UCSD-AML1 (cell line): ENCODE measurements at regions not wholly inside any gene's neighbourhood (a gene's known extent, or its start where the extent isn't known, plus 50 kb on each side); places are given as distances from the start of the nearest gene placed in this dataset.

Source experiments
- DNase-seq: peaks from one replicate; lab custom pipeline; 2025; ENCODE audit not compliant: unreplicated experiment; lab: John Stamatoyannopoulos, UW

DNA sequence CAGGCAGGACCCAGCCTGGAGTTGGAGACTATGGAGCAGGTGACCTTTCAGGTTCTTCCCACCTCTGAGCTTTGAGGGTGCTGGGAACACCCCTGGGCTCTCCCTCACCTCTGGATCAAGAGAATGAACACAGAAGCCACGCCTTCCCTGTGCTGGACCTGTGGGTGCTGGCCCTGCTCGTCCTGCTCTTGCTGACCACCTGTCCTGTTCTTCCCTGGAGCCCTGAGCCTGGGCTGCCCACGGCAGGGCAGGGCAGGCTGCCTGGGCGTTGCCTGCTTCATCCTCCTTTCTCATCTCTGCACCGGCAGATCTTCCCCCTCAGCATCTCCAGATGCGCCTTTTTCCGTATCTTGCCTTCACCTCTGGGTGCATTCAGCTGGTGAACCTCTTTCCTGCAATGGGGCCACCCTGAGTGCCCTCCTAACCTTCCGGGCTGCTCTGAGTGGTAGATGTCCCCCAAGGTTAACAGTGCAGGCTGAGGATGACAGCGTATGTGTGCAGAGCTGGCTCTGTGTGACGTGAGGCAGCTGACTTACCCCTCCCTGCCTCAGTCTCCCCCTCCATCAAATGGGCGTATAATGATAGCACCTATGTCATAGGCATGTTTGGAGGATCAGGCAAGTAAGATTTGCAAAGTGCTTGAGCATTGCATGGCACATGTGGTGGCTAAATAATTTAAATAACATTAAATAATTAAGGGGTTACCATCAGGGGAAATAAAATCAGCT is 225.8 kb upstream of the CIBAR2 start:
- DNase-seq: no peak

GRCh38 chr16:85338638-85338982 is 226.3 kb upstream of the CIBAR2 start:
- DNase-seq: no peak

- no peak for DNase-seq
Observed at GRCh38 chr16:85338989-85339685, 226.9 kb upstream of the CIBAR2 start.

DNA sequence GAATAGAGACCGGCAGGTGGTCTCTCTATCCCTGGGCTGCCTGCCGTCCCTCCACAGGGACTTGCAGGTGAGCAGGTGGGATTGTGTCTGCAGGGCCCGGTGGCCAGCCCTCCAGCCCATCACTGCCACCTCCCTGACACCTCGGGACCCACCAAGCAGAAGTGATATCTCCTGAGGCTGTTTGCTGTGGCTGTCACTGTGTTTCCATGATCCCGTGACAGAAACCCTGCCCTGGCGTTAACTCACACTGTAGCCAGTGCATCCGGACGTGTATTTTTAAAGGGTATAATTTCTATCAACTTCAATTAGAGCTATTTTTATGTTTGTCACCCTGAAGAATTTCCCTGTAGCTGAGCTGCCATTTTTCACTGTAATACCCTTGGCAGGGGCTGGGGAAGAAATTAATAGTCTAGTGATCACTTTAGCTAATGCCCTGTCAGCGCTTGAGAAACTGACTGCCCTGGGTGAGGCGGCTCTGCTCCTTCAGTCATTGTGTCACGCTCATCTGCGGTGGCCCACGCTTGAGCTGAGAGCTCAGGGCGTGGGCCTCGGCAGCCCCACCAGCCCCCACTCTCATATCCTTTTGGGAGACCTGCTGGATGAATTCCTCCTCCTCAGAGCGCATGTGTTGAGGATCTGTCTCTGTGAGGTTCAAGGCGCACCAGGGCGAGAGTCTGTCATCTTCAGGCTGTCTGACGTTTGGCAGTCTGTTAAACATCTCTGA is 229.9 kb upstream of the CIBAR2 start:
- DNase-seq: no peak

DNA sequence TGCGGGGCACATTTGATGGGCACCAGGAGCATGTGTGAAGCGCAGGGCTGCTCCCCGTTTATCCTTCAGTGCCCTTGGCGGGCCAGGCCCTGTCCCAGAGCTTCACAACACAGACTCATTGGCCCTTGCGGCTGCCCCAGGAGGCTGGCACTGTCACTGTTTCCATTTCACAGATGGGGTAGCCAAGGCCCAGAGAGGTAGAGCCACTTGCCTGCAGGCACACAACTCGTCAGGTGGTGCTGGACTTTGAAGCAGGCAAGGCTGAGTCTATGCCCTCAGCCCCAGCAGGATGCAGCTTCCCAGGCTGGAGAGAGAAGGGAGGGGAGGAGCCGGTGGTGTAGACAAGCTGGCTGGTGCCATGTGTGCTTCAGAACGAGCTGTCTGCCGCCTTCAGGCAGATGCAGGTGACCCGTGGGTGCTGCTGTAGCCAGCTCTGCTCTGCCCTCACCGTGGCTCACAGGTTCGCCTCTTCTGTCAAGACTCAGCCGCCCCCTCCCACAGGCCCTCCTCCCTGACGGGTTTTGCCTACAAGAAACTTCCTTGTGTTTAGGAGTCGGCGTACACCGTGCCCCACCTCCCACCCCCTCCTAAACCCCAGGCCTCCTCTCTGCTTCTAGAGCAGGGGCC is 232.3 kb upstream of the CIBAR2 start:
- no peak for DNase-seq

GRCh38 chr16:85345129-85345639 is 232.9 kb upstream of the CIBAR2 start:
- no peak for DNase-seq

- no peak for DNase-seq
Observed at GRCh38 chr16:85346404-85347212, 234.3 kb upstream of the CIBAR2 start.

GRCh38 chr16:85347213-85347591 is 234.9 kb upstream of the CIBAR2 start:
- peak; percentile 76 for DNase-seq

- no peak for DNase-seq
Observed at GRCh38 chr16:85348065-85348840, 236.0 kb upstream of the CIBAR2 start.

DNA sequence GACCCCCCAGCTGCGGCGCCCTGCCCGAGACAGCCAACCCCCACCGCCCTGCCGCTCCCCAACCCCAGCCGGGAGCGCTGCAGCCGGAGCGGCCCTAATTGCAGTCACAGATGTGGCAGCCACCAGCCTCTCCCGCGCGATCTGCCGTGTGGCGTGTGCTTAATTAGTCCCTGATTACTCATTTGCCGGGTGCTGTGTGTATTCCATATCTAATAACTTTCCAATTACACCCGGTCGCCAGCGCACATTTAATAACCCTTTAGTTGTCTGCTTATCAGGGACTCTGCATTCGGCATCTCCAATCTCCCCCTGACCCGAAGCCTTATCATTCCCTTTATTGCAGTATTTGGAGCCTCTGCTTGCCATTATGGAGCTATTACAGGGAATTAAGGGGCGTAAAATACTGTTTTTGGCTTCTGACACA is 236.7 kb upstream of the CIBAR2 start:
- no peak for DNase-seq

DNA sequence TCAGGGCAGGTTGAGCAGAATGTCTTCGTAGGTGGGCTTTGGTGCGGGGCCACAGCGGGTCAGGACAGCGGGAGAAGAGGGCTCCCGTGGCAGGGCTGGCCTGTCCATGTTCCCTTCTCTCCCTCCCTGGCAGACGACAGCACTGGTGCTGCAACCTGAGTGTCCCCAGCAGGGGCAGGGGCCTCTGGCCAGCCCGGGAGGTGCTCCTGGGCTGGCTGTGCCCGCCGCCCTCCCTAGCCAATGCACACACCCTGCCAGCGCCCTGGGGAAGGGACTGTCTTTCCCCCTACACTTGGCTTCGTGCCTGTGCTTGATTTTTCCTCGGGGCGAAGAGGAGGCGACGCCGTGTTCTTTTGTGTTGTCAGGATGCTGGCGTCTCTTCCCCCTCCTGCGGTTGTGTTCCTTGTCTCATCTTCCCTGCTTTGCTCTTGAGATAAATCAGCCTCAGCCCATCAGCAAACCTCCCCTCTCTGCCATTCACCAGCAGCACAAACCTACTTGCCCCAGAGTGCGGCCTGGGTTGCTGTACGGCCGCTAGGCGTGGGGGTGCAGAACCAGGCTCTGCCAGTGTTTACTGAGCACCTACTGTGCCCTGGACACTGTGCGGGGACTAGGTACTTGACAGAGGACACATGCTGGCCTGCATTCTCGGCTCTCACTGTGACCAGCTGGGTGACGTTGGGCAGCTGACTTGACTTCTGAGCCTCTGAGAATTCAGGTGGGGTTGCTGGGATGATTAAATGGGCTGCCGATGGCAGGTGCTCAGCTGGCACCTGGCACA is 237.3 kb upstream of the CIBAR2 start:
- DNase-seq: no peak

DNA sequence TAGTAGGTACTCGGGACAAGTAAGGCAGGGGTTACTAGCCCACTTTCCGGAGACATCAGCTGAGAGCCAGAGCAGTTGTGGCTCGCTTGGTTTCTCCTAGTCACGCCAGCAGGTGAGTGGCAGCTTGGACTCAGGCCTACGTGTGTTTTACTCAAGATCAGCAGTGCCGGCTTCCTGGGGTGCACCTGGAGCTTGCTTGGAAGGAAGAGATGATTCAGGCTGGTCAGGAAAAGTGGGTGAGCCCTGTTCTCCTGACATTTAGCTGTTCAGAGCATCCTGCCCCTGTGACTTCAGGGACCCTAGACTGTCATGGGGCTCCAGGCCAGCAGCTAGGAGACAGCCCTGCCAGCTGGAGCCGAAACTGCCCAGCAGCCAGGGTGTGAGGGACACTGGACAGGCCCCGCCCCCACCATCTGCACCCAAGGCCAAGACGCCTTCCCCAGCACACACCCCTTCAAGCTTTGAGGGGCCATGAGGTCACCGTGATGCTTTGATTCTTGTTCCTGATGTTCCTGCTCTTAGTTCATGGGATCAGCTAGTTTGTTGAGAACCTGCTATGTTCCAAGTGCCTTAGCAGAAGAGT is 238.0 kb upstream of the CIBAR2 start:
- no peak for DNase-seq

DNA sequence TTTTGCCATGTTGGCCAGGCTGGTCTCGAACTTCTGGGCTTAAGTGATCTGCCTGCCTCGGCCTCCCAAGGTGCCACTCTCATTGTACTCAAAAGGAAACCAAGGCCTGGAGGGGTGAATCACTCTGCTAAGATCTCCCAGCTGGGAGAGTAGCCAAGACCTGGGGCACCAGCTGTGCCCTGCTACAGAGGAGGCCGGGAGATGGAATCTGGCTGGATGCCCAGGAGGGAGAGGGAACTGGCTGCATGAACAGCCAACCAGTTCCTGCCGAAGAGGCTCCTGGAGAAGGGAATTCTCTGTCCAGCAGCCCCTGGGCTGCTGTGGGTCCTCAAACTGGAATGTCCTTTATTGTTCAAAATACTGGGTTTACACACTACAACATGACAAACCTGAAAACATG is 238.7 kb upstream of the CIBAR2 start:
- no peak for DNase-seq

DNA sequence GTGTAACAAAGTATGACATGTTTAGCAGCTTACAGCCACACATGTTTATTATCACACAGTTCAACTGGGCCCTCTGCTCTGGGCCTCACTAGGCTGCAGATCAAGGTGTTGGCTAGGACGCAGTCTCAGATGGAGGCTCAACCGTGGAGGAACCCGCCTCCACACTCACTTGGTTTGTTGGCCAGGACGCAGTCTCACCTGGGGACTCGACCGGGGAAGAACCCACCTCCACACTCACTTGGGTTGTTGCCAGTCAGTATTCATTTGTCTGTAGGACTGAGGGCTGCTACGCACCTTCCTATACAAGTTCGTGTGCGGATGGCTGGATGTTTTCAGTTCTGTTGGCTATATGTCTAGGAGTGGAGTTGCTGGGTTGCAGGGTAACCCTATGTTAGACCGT is 240.7 kb upstream of the CIBAR2 start:
- no peak for DNase-seq

DNA sequence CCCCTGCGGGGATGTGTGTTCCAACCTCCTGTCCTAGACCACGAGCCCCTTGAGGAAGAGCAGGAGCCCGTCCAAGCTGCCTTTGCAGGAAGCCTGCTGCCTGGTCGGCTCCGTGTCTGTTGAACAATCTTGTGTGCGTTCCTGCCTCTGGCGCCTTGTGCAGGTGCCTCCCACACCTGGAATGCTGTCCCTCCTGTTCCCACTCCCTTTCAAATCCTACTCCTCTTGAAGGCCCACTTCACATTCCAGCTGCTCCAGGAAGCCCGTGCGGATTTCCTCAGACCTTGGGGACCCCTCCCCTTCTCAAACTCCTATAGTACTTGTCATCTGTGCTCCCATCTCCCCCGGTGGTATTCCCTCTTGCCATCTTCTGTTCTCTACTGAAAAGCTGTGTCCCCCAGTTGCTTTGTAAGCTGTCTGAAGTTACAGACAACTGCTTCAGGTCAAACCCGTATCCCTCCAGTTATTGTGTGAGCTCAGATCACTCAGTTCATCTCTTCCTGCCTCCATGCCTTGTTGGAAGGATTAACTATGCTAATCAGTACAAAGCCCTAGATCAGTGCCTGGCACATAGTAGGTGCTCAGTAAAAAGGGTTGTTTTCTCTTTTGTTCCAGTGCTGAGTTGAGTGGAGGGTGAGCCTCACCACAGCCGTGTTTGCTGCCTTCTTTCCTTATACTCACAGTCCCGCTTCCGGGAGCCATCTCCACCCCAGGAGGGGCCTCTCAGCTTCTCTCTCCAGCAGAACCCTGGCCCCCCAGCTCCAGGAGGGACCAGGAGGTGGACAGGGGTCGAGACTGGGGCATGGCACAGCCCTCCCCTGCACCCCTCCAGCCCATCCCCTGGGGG is 241.8 kb upstream of the CIBAR2 start:
- no peak for DNase-seq

- DNase-seq: no peak
Observed at GRCh38 chr16:85354686-85355514, 242.6 kb upstream of the CIBAR2 start.

- DNase-seq: no peak
Observed at GRCh38 chr16:85355515-85355837, 243.2 kb upstream of the CIBAR2 start.
